ENCODE measurements at regions not wholly inside any gene's neighbourhood (a gene's known extent, or its start where the extent isn't known, plus 50 kb on each side); places are given as distances from the start of the nearest gene placed in this dataset.

- ChIA-PET POLR2A (no interaction called here), CTCF (no interaction called here)
- no peaks in the 10 kb centered on the region for H3K9me3 ChIP-seq (ENCODE audit: control extremely low read depth in 1 of 5, control insufficient read depth in 4 of 5, insufficient read depth in 2 of 5, low read depth in 1 of 5, low read length in 4 of 5)
- H3K4me3 ChIP-seq (ENCODE audit: control insufficient read depth in 1 of 7, extremely low read depth in 1 of 7, insufficient read depth in 4 of 7, low read depth in 2 of 7, low read length in 6 of 7), result no peak overlapping the region
- H3K36me3 ChIP-seq (ENCODE audit: control insufficient read depth in 4 of 4, insufficient read depth in 4 of 4, low read length in 3 of 4), result no peaks in the 10 kb centered on the region
- no peak overlapping the region for H3K27ac ChIP-seq (ENCODE audit: insufficient read depth in 1 of 2, low read depth in 1 of 2, low read length in 2 of 2, poor library complexity in 1 of 2, severe bottlenecking in 2 of 2)
- no peaks in the 10 kb centered on the region for H3K4me1 ChIP-seq (ENCODE audit: control extremely low read depth in 1 of 4, control insufficient read depth in 4 of 4, insufficient read depth in 4 of 4, low read length in 3 of 4)
- DNase-seq, result no peak
- 100% methylated on average over 1 of the region's 1 CpG for WGBS (ENCODE audit: insufficient coverage)
- H3K27me3 ChIP-seq (replicated peaks in 2 of 5; ENCODE audit: control insufficient read depth in 4 of 5, insufficient read depth in 5 of 5, low read length in 4 of 5), result no peaks in the 10 kb centered on the region
Measured at GRCh38 chr2:156132941-156133340, 199.6 kb downstream of the NR4A2 start.

GRCh38 chr2:156132130-156132529 lies 200.4 kb downstream of the NR4A2 start:
- no peak overlapping the region for H3K27ac ChIP-seq (ENCODE audit: insufficient read depth in 1 of 2, low read depth in 1 of 2, low read length in 2 of 2, poor library complexity in 1 of 2, severe bottlenecking in 2 of 2)
- CTCF ChIA-PET, result no interaction called here
- H3K4me3 ChIP-seq (ENCODE audit: control insufficient read depth in 1 of 7, extremely low read depth in 1 of 7, insufficient read depth in 4 of 7, low read depth in 2 of 7, low read length in 6 of 7), result no peak overlapping the region
- no peaks in the 10 kb centered on the region for H3K27me3 ChIP-seq (replicated peaks in 2 of 5; ENCODE audit: control insufficient read depth in 4 of 5, insufficient read depth in 5 of 5, low read length in 4 of 5)
- POLR2A ChIA-PET, result no interaction called here
- DNase-seq, result no peak
- no peaks in the 10 kb centered on the region for H3K36me3 ChIP-seq (ENCODE audit: control insufficient read depth in 4 of 4, insufficient read depth in 4 of 4, low read length in 3 of 4)
- H3K9me3 ChIP-seq (ENCODE audit: control extremely low read depth in 1 of 5, control insufficient read depth in 4 of 5, insufficient read depth in 2 of 5, low read depth in 1 of 5, low read length in 4 of 5), result no peaks in the 10 kb centered on the region
- WGBS (ENCODE audit: insufficient coverage), result 100% methylated on average over 1 of the region's 2 CpGs
- H3K4me1 ChIP-seq (ENCODE audit: control extremely low read depth in 1 of 4, control insufficient read depth in 4 of 4, insufficient read depth in 4 of 4, low read length in 3 of 4), result no peaks in the 10 kb centered on the region

GRCh38 chr2:156129227-156129626 lies 203.3 kb downstream of the NR4A2 start:
- ChIA-PET CTCF (interaction anchor here (1.7 kb wide), 1 partner anchor 759 kb away, joined by 3 read pairs; no protein-coding TSS in a partner anchor), POLR2A (no interaction called here)
- Histone ChIP-seq H3K9me3 (ENCODE audit: control extremely low read depth in 1 of 5, control insufficient read depth in 4 of 5, insufficient read depth in 2 of 5, low read depth in 1 of 5, low read length in 4 of 5) (no peaks in the 10 kb centered on the region), H3K4me1 (ENCODE audit: control extremely low read depth in 1 of 4, control insufficient read depth in 4 of 4, insufficient read depth in 4 of 4, low read length in 3 of 4) (no peaks in the 10 kb centered on the region), H3K36me3 (ENCODE audit: control insufficient read depth in 4 of 4, insufficient read depth in 4 of 4, low read length in 3 of 4) (no peaks in the 10 kb centered on the region), H3K4me3 (ENCODE audit: control insufficient read depth in 1 of 7, extremely low read depth in 1 of 7, insufficient read depth in 4 of 7, low read depth in 2 of 7, low read length in 6 of 7) (no peak overlapping the region), H3K27me3 (replicated peaks in 2 of 5; ENCODE audit: control insufficient read depth in 4 of 5, insufficient read depth in 5 of 5, low read length in 4 of 5) (no peaks in the 10 kb centered on the region), H3K27ac (ENCODE audit: insufficient read depth in 1 of 2, low read depth in 1 of 2, low read length in 2 of 2, poor library complexity in 1 of 2, severe bottlenecking in 2 of 2) (no peak overlapping the region)
- DNase-seq, result no peak
- 88% methylated on average over 2 of the region's 2 CpGs for WGBS (ENCODE audit: insufficient coverage)

GRCh38 chr2:156125018-156125417 lies 207.5 kb downstream of the NR4A2 start:
- H3K27me3 ChIP-seq (replicated peaks in 2 of 5; ENCODE audit: control insufficient read depth in 4 of 5, insufficient read depth in 5 of 5, low read length in 4 of 5), result no peaks in the 10 kb centered on the region
- H3K4me3 ChIP-seq (ENCODE audit: control insufficient read depth in 1 of 7, extremely low read depth in 1 of 7, insufficient read depth in 4 of 7, low read depth in 2 of 7, low read length in 6 of 7), result no peak overlapping the region
- H3K4me1 ChIP-seq (ENCODE audit: control extremely low read depth in 1 of 4, control insufficient read depth in 4 of 4, insufficient read depth in 4 of 4, low read length in 3 of 4), result no peaks in the 10 kb centered on the region
- H3K36me3 ChIP-seq (ENCODE audit: control insufficient read depth in 4 of 4, insufficient read depth in 4 of 4, low read length in 3 of 4), result no peaks in the 10 kb centered on the region
- H3K9me3 ChIP-seq (ENCODE audit: control extremely low read depth in 1 of 5, control insufficient read depth in 4 of 5, insufficient read depth in 2 of 5, low read depth in 1 of 5, low read length in 4 of 5), result peaks cover 0 to 4% (median 0%) of the 10 kb centered on the region in 5 experiments
- CTCF ChIA-PET, result no interaction called here
- 86% methylated on average over 7 of the region's 7 CpGs for WGBS (ENCODE audit: insufficient coverage)
- DNase-seq, result no peak
- no peak overlapping the region for H3K27ac ChIP-seq (ENCODE audit: insufficient read depth in 1 of 2, low read depth in 1 of 2, low read length in 2 of 2, poor library complexity in 1 of 2, severe bottlenecking in 2 of 2)
- POLR2A ChIA-PET, result interaction anchor here (0.6 kb wide), 1 partner anchor 86 kb away, joined by 3 read pairs; no protein-coding TSS in a partner anchor

- no peak for DNase-seq
Measured at GRCh38 chr2:156124458-156124857, 208.1 kb downstream of the NR4A2 start.

GRCh38 chr2:156118753-156119416 lies 213.6 kb downstream of the NR4A2 start:
- no peak overlapping the region for H3K27ac ChIP-seq (ENCODE audit: insufficient read depth in 1 of 2, low read depth in 1 of 2, low read length in 2 of 2, poor library complexity in 1 of 2, severe bottlenecking in 2 of 2)
- H3K36me3 ChIP-seq (ENCODE audit: control insufficient read depth in 4 of 4, insufficient read depth in 4 of 4, low read length in 3 of 4), result no peaks in the 10 kb centered on the region
- ChIA-PET CTCF (no interaction called here), POLR2A (no interaction called here)
- H3K9me3 ChIP-seq (ENCODE audit: control extremely low read depth in 1 of 5, control insufficient read depth in 4 of 5, insufficient read depth in 2 of 5, low read depth in 1 of 5, low read length in 4 of 5), result peaks cover 0 to 4% (median 0%) of the 10 kb centered on the region in 5 experiments
- no peaks in the 10 kb centered on the region for H3K4me1 ChIP-seq (ENCODE audit: control extremely low read depth in 1 of 4, control insufficient read depth in 4 of 4, insufficient read depth in 4 of 4, low read length in 3 of 4)
- no peak for DNase-seq
- H3K27me3 ChIP-seq (replicated peaks in 2 of 5; ENCODE audit: control insufficient read depth in 4 of 5, insufficient read depth in 5 of 5, low read length in 4 of 5), result no peaks in the 10 kb centered on the region
- WGBS (ENCODE audit: insufficient coverage), result 93% methylated on average over 2 of the region's 3 CpGs
- no peak overlapping the region for H3K4me3 ChIP-seq (ENCODE audit: control insufficient read depth in 1 of 7, extremely low read depth in 1 of 7, insufficient read depth in 4 of 7, low read depth in 2 of 7, low read length in 6 of 7)

More at GRCh38 chr2:156124458-156124857, 208.1 kb downstream of the NR4A2 start:
- POLR2A ChIA-PET, result interaction anchor here (0.6 kb wide), 1 partner anchor 86 kb away, joined by 3 read pairs; no protein-coding TSS in a partner anchor
- H3K9me3 ChIP-seq (ENCODE audit: control extremely low read depth in 1 of 5, control insufficient read depth in 4 of 5, insufficient read depth in 2 of 5, low read depth in 1 of 5, low read length in 4 of 5), result peaks cover 0 to 4% (median 0%) of the 10 kb centered on the region in 5 experiments
- no peaks in the 10 kb centered on the region for H3K36me3 ChIP-seq (ENCODE audit: control insufficient read depth in 4 of 4, insufficient read depth in 4 of 4, low read length in 3 of 4)
- no peak overlapping the region for H3K27ac ChIP-seq (ENCODE audit: insufficient read depth in 1 of 2, low read depth in 1 of 2, low read length in 2 of 2, poor library complexity in 1 of 2, severe bottlenecking in 2 of 2)
- CTCF ChIA-PET, result no interaction called here
- H3K4me3 ChIP-seq (ENCODE audit: control insufficient read depth in 1 of 7, extremely low read depth in 1 of 7, insufficient read depth in 4 of 7, low read depth in 2 of 7, low read length in 6 of 7), result no peak overlapping the region
- no peaks in the 10 kb centered on the region for H3K27me3 ChIP-seq (replicated peaks in 2 of 5; ENCODE audit: control insufficient read depth in 4 of 5, insufficient read depth in 5 of 5, low read length in 4 of 5)
- H3K4me1 ChIP-seq (ENCODE audit: control extremely low read depth in 1 of 4, control insufficient read depth in 4 of 4, insufficient read depth in 4 of 4, low read length in 3 of 4), result no peaks in the 10 kb centered on the region

GRCh38 chr2:156116113-156116512 lies 216.4 kb downstream of the NR4A2 start:
- no peak for DNase-seq
- Histone ChIP-seq H3K4me3 (ENCODE audit: control insufficient read depth in 1 of 7, extremely low read depth in 1 of 7, insufficient read depth in 4 of 7, low read depth in 2 of 7, low read length in 6 of 7) (no peak overlapping the region), H3K4me1 (ENCODE audit: control extremely low read depth in 1 of 4, control insufficient read depth in 4 of 4, insufficient read depth in 4 of 4, low read length in 3 of 4) (no peaks in the 10 kb centered on the region)

More at GRCh38 chr2:156116113-156116512, 216.4 kb downstream of the NR4A2 start:
- Histone ChIP-seq H3K27ac (ENCODE audit: insufficient read depth in 1 of 2, low read depth in 1 of 2, low read length in 2 of 2, poor library complexity in 1 of 2, severe bottlenecking in 2 of 2) (no peak overlapping the region), H3K27me3 (replicated peaks in 2 of 5; ENCODE audit: control insufficient read depth in 4 of 5, insufficient read depth in 5 of 5, low read length in 4 of 5) (no peaks in the 10 kb centered on the region), H3K9me3 (ENCODE audit: control extremely low read depth in 1 of 5, control insufficient read depth in 4 of 5, insufficient read depth in 2 of 5, low read depth in 1 of 5, low read length in 4 of 5) (peaks cover 0 to 4% (median 0%) of the 10 kb centered on the region in 5 experiments), H3K36me3 (ENCODE audit: control insufficient read depth in 4 of 4, insufficient read depth in 4 of 4, low read length in 3 of 4) (no peaks in the 10 kb centered on the region)
- POLR2A ChIA-PET, result no interaction called here
- CTCF ChIA-PET, result no interaction called here
- 82% methylated on average over 2 of the region's 2 CpGs for WGBS (ENCODE audit: insufficient coverage)
